ENCODE measurements at regions not wholly inside any gene's neighbourhood (a gene's known extent, or its start where the extent isn't known, plus 50 kb on each side); places are given as distances from the start of the nearest gene placed in this dataset.

GRCh38 chr12:118908811-118909210 is 72.5 kb upstream of the SRRM4 start:
- H3K27ac ChIP-seq (ENCODE audit: low read length): no peak overlapping the region
- H3K4me2 ChIP-seq (ENCODE audit: low read length): no peak overlapping the region
- TF ChIP-seq CTCF (IDR thresholded peaks at IDR 0.05; ENCODE audit: poor library complexity, severe bottlenecking) (no peak), SMC3 (conservative IDR thresholded peaks at IDR 0.05; ENCODE audit: poor library complexity) (no peak), POLR2AphosphoS5 (IDR thresholded peaks at IDR 0.05) (no peak), MXI1 (conservative IDR thresholded peaks at IDR 0.05; ENCODE audit: poor library complexity, severe bottlenecking) (no peak), EP300 (conservative IDR thresholded peaks at IDR 0.05; ENCODE audit: poor library complexity, severe bottlenecking) (no peak), EZH2 (IDR thresholded peaks at IDR 0.05; ENCODE audit: borderline replicate concordance, insufficient read depth, low read length, poor library complexity, severe bottlenecking) (no peak), TAF1 (IDR thresholded peaks at IDR 0.05; ENCODE audit: low read depth) (no peak), RAD21 (conservative IDR thresholded peaks at IDR 0.05) (no peak), REST (IDR thresholded peaks at IDR 0.05; ENCODE audit: borderline replicate concordance) (no peak)
- H3K9me2 ChIP-seq (ENCODE audit: insufficient read depth, low read length): no peaks in the 10 kb centered on the region
- H3K9me3 ChIP-seq (ENCODE audit: low read length): no peaks in the 10 kb centered on the region
- H3K9ac ChIP-seq (ENCODE audit: low read length): no peak overlapping the region
- no peaks in the 10 kb centered on the region for H3F3A ChIP-seq (ENCODE audit: insufficient read depth, low read length, poor library complexity, severe bottlenecking)
- H3K4me3 ChIP-seq (ENCODE audit: low read length): no peak overlapping the region
- H2AFZ ChIP-seq (ENCODE audit: low read depth, low read length): no peak overlapping the region
- no peaks in the 10 kb centered on the region for H3K79me2 ChIP-seq (replicated peaks; ENCODE audit: insufficient read depth, low read length)
- no peaks in the 10 kb centered on the region for H3K27me3 ChIP-seq (ENCODE audit: insufficient read depth, low read depth, low read length)
- no peaks in the 10 kb centered on the region for H3K36me3 ChIP-seq (ENCODE audit: insufficient read depth, low read length)
- H4K20me1 ChIP-seq (ENCODE audit: insufficient read depth): no peaks in the 10 kb centered on the region

- no peaks in the 10 kb centered on the region for H3K79me2 ChIP-seq (replicated peaks; ENCODE audit: insufficient read depth, low read length)
- H3K27ac ChIP-seq (ENCODE audit: low read length): no peak overlapping the region
- H4K20me1 ChIP-seq (ENCODE audit: insufficient read depth): no peaks in the 10 kb centered on the region
- H3K9me2 ChIP-seq (ENCODE audit: insufficient read depth, low read length): no peaks in the 10 kb centered on the region
- H3K4me3 ChIP-seq (ENCODE audit: low read length): no peak overlapping the region
- no peaks in the 10 kb centered on the region for H3K9me3 ChIP-seq (ENCODE audit: low read length)
- H3K4me2 ChIP-seq (ENCODE audit: low read length): no peak overlapping the region
- H3K27me3 ChIP-seq (ENCODE audit: insufficient read depth, low read depth, low read length): no peaks in the 10 kb centered on the region
- no peaks in the 10 kb centered on the region for H3K36me3 ChIP-seq (ENCODE audit: insufficient read depth, low read length)
- no peak overlapping the region for H2AFZ ChIP-seq (ENCODE audit: low read depth, low read length)
- no peaks in the 10 kb centered on the region for H3F3A ChIP-seq (ENCODE audit: insufficient read depth, low read length, poor library complexity, severe bottlenecking)
- H3K9ac ChIP-seq (ENCODE audit: low read length): no peak overlapping the region
- TF ChIP-seq EZH2 (IDR thresholded peaks at IDR 0.05; ENCODE audit: borderline replicate concordance, insufficient read depth, low read length, poor library complexity, severe bottlenecking) (no peak), SMC3 (conservative IDR thresholded peaks at IDR 0.05; ENCODE audit: poor library complexity) (no peak), EP300 (conservative IDR thresholded peaks at IDR 0.05; ENCODE audit: poor library complexity, severe bottlenecking) (no peak), CTCF (IDR thresholded peaks at IDR 0.05; ENCODE audit: poor library complexity, severe bottlenecking) (no peak), POLR2AphosphoS5 (IDR thresholded peaks at IDR 0.05) (no peak), TAF1 (IDR thresholded peaks at IDR 0.05; ENCODE audit: low read depth) (no peak), RAD21 (conservative IDR thresholded peaks at IDR 0.05) (no peak), MXI1 (conservative IDR thresholded peaks at IDR 0.05; ENCODE audit: poor library complexity, severe bottlenecking) (no peak), REST (IDR thresholded peaks at IDR 0.05; ENCODE audit: borderline replicate concordance) (no peak)
Observed at GRCh38 chr12:118912697-118913270, 68.6 kb upstream of the SRRM4 start.
